ENCODE measurements at regions not wholly inside any gene's neighbourhood (a gene's known extent, or its start where the extent isn't known, plus 50 kb on each side); places are given as distances from the start of the nearest gene placed in this dataset.
A peak's percentile ranks its signal among the peaks of the same experiment; 100 is the strongest.

GRCh38 chr18:64810354-64810753 lies 661.5 kb upstream of the LINC00305 start:
- no peak overlapping the region for H3K27ac ChIP-seq
- no peak for TF ChIP-seq CTCF (IDR thresholded peaks at IDR 0.05)
- no peak for TF ChIP-seq ZFX (IDR thresholded peaks at IDR 0.05; ENCODE audit: borderline replicate concordance)

GRCh38 chr18:64809801-64810200 lies 660.9 kb upstream of the LINC00305 start:
- H3K27ac ChIP-seq, result no peak overlapping the region
- TF ChIP-seq ZFX (IDR thresholded peaks at IDR 0.05; ENCODE audit: borderline replicate concordance) (no peak), CTCF (IDR thresholded peaks at IDR 0.05) (no peak)

- H3K27ac ChIP-seq, result no peak overlapping the region
- TF ChIP-seq CTCF (IDR thresholded peaks at IDR 0.05) (no peak), ZFX (IDR thresholded peaks at IDR 0.05; ENCODE audit: borderline replicate concordance) (no peak)
These were observed 658.7 kb upstream of the LINC00305 start for GRCh38 chr18:64807560-64807959.

- TF ChIP-seq CTCF (IDR thresholded peaks at IDR 0.05), result no peak
- TF ChIP-seq ZFX (IDR thresholded peaks at IDR 0.05; ENCODE audit: borderline replicate concordance), result no peak
- H3K27ac ChIP-seq, result no peak overlapping the region
These were observed 657.8 kb upstream of the LINC00305 start for GRCh38 chr18:64806691-64807090.

- H3K27ac ChIP-seq, result no peak overlapping the region
- TF ChIP-seq CTCF (IDR thresholded peaks at IDR 0.05) (no peak), ZFX (IDR thresholded peaks at IDR 0.05; ENCODE audit: borderline replicate concordance) (no peak)
These were observed 657.3 kb upstream of the LINC00305 start for GRCh38 chr18:64806232-64806631.

- TF ChIP-seq ZFX (IDR thresholded peaks at IDR 0.05; ENCODE audit: borderline replicate concordance) (no peak), CTCF (IDR thresholded peaks at IDR 0.05) (no peak)
- peak overlapping the region; percentile 68 for H3K27ac ChIP-seq
These were observed 654.6 kb upstream of the LINC00305 start for GRCh38 chr18:64803471-64803870.

GRCh38 chr18:64800151-64800550 lies 651.3 kb upstream of the LINC00305 start:
- H3K27ac ChIP-seq, result no peak overlapping the region
- TF ChIP-seq ZFX (IDR thresholded peaks at IDR 0.05; ENCODE audit: borderline replicate concordance), result no peak
- TF ChIP-seq CTCF (IDR thresholded peaks at IDR 0.05), result no peak

All from 22Rv1 (cell line).